GM19328 (cell line): ENCODE measurements at regions not wholly inside any gene's neighbourhood (a gene's known extent, or its start where the extent isn't known, plus 50 kb on each side); places are given as distances from the start of the nearest gene placed in this dataset.

Source experiments
- ATAC-seq: cut with Tn5 transposase; IDR thresholded peaks from one replicate; pipeline ENCODE4 v1.9.1; 2021; ENCODE audit warnings: mild to moderate bottlenecking, moderate library complexity; ENCODE audit not compliant: unreplicated experiment

- no peak for ATAC-seq
Measured at GRCh38 chr9:80366626-80367025, 794.9 kb downstream of the TLE4 start.

- no peak for ATAC-seq
Measured at GRCh38 chr9:80359941-80360881, 788.4 kb downstream of the TLE4 start.

- ATAC-seq = no peak
Measured at GRCh38 chr9:80359291-80359690, 787.5 kb downstream of the TLE4 start.

- no peak for ATAC-seq
Measured at GRCh38 chr9:80352967-80353366, 781.2 kb downstream of the TLE4 start.

- ATAC-seq = no peak
Measured at GRCh38 chr9:80351612-80352011, 779.8 kb downstream of the TLE4 start.

GRCh38 chr9:80326105-80326504 lies 754.3 kb downstream of the TLE4 start:
- ATAC-seq = no peak

GRCh38 chr9:80320916-80321315 lies 749.2 kb downstream of the TLE4 start:
- ATAC-seq = no peak

- no peak for ATAC-seq
Measured at GRCh38 chr9:80320480-80320879, 748.7 kb downstream of the TLE4 start.

- ATAC-seq = no peak
Measured at GRCh38 chr9:80305136-80305535, 733.4 kb downstream of the TLE4 start.

DNA sequence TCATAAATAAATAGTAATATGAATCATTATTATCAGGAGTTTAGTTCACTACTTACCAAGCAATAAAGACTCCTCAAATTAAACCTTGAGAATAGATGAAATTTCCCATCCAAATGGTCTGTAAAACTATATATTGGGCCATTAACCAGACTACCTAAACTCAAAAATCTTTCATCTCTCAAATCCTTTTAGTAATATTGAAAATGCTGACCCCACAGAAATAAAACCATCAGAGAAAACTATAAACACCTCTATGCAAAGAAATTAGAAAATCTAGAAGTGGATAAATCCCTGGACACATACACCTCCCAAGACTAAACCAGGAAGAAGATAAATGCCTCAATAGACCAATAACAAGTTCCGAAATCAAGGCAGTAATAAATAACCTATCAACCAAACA lies 723.2 kb downstream of the TLE4 start:
- ATAC-seq = no peak

- no peak for ATAC-seq
Measured at GRCh38 chr9:80294318-80294717, 722.6 kb downstream of the TLE4 start.

DNA sequence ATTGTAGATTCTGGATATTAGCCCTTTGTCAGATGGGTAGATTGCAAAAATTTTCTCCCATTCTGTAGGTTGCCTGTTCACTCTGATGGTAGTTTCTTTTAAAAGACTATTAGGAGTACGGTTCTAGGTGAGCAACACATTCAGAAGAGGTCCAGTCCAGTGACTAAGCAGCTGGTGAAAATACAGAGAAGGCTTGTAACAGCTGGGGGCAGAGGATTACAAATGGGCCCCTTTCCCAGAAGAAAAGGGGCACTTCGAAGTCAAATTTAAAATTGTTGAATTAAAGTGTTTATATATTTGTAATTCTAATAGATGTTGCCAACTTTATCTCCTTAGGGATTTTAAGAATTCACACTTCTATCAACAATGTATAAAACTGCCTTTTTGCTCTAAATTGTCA lies 720.5 kb downstream of the TLE4 start:
- ATAC-seq = no peak

- no peak for ATAC-seq
Measured at GRCh38 chr9:80285326-80285725, 713.6 kb downstream of the TLE4 start.

DNA sequence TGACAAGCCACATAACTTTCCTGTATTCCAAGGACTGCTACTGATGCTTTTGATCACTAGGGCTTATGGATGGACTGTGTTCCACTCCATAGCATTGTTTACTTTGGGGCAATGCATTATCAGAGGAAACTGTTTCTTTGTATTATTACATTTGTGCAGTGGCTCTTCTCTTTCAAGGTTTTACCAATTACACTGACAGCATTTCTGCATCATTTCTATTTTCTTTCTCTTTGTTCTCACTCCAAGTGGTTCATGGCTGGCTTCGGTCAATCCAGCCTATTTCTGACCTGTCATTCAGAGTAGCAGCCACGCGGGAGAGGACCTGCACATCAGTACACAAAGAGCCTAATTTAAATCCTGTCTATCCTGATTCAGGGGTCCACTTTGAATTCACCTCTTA lies 711.0 kb downstream of the TLE4 start:
- no peak for ATAC-seq

DNA sequence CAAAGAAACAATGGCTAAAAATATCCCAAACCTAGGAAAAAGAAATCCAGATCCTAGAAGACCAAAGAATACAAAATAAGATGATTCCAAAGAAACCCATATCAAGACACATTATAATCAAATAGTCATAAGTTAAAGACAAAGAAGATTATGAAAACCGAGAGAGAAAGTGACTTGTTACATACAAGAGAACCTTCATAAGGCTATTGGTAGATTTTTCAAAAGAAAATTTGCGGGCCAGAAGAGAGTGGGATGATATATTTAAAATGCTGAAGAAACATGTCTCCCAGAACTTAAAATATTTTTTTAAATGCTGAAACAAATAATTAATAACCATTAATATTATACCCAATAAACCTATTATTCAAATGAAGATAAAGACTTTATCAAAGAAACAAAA lies 687.3 kb downstream of the TLE4 start:
- ATAC-seq = no peak

GRCh38 chr9:80251778-80252177 lies 680.0 kb downstream of the TLE4 start:
- no peak for ATAC-seq

DNA sequence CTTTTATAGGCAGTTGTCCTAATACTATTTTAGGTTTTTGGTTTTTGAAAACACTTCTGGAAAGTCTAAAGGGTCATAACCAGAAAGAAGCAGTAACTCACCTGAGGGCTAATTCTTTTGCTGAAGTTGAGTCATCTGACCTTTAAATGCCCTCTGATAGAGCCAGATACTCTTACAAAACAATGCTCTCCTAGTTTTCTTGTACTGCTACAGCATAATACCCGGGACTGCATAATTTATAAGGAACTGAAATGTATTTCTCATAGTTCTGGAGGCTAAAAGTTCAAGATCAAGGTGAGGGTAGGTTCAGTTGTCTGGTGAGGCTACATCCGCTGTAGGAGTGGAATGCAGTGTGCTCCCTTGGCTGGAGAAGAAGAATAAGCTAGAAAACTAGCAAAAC lies 670.3 kb downstream of the TLE4 start:
- no peak for ATAC-seq

GRCh38 chr9:80235752-80236151 lies 664.0 kb downstream of the TLE4 start:
- no peak for ATAC-seq

GRCh38 chr9:80233906-80234305 lies 662.1 kb downstream of the TLE4 start:
- ATAC-seq = no peak

- no peak for ATAC-seq
Measured at GRCh38 chr9:80233102-80233843, 661.5 kb downstream of the TLE4 start.

DNA sequence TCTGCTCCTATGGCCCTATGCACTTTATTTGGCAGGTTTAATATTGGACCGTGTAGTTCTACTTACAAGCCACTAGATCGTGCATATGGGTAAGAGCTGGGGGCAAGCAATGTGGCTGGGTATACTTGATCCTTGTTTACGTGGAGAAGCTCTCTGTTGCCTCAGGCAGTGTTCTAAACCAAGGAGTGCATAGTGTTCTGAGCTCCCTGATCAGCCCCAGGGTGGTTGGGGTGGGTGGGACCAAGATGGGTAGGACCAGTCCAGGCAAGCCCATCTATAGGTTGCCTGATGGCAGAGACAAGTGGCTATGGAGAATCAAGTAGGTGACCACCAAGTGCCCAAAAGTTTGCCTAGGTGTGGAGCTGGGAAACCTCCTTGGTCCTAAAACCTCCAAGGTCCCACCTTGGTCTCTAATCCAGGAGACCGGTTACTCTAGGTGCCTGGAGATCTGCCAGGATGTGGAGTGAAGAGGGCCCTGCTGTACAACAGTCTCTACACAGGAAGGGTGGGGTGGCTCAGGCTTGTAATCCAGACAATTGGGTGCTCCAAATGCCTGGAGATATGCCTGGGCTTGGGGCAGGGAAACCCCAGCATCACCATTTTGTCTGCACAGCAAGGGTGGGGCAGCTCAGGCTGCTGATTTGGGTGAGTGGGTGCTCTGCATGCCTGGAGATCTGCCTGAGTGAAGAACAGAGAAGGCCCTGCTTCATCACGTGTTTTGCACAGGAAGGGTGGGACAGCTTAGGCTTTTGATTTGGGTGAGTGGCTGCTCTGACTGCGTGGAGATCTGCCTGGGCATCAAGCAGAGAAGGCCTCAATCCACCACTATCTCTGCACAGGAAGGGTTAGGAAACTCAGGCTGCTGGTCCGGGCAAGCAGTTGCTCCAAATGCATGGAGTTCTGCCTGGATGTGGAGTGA lies 659.8 kb downstream of the TLE4 start:
- ATAC-seq = no peak
